Peyer's patch (tissue), 4 donors: ENCODE measurements at regions not wholly inside any gene's neighbourhood (a gene's known extent, or its start where the extent isn't known, plus 50 kb on each side); places are given as distances from the start of the nearest gene placed in this dataset.

Source experiments
- POLR2A ChIP-seq, 2 donors: fragments of 450-650 bp; IDR thresholded peaks; one replicate each; pipeline ENCODE4 v1.5.1; 2017; ENCODE audit warnings: antibody characterized with exemption in 2 of 2, mild to moderate bottlenecking in 2 of 2, moderate library complexity in 2 of 2
- TF ChIP-seq, protein P1 (sequence below), 6 experiments: fragments of 450-650 bp in 4 of 6; fragments of 200-600 bp in 2 of 6; sonication (generic) in 1 of 6; IDR thresholded peaks; one replicate each; pipeline ENCODE4 v1.5.1; 2017 to 2019; ENCODE audit warnings: antibody characterized with exemption in 6 of 6, mild to moderate bottlenecking in 3 of 6, moderate library complexity in 1 of 6

DNA sequence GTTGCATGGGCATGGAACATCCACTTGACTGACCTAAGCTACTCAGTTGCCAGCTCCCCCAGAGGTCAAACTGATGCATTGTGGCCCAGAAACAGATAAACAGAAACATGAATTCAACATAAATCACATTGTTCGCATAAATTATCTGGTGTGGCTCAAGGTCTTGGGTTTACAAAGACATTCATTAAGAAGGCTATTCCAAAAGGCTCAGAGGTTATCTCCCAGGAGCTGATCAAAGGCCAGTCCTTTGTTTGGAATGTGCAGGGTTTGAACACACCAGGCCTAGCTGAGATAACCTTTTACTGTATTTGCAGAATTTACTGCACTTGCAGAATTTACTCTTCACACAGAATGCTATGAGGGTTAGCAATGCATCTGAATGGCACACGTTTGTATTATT is 96.4 kb upstream of the DCD start:
- TF ChIP-seq, protein P1, sequence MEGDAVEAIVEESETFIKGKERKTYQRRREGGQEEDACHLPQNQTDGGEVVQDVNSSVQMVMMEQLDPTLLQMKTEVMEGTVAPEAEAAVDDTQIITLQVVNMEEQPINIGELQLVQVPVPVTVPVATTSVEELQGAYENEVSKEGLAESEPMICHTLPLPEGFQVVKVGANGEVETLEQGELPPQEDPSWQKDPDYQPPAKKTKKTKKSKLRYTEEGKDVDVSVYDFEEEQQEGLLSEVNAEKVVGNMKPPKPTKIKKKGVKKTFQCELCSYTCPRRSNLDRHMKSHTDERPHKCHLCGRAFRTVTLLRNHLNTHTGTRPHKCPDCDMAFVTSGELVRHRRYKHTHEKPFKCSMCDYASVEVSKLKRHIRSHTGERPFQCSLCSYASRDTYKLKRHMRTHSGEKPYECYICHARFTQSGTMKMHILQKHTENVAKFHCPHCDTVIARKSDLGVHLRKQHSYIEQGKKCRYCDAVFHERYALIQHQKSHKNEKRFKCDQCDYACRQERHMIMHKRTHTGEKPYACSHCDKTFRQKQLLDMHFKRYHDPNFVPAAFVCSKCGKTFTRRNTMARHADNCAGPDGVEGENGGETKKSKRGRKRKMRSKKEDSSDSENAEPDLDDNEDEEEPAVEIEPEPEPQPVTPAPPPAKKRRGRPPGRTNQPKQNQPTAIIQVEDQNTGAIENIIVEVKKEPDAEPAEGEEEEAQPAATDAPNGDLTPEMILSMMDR (IDR thresholded peaks at IDR 0.05): no peak
- TF ChIP-seq POLR2A (IDR thresholded peaks at IDR 0.05): no peak
